GM13976 (cell line): ENCODE measurements at regions not wholly inside any gene's neighbourhood (a gene's known extent, or its start where the extent isn't known, plus 50 kb on each side); places are given as distances from the start of the nearest gene placed in this dataset.

Experiments used
- DNase-seq: peaks from one replicate; pipeline ENCODE4 v3.0.0; 2012; ENCODE audit warnings: low spot score
- in situ Hi-C: fragments of 300-500 bp; cut with MboI; formaldehyde crosslinking; loops from one replicate; pipeline ENCODE4 v1.12.0; 2022; ENCODE audit warnings: low sequenced_read_pairs, mixed read lengths, inconsistent platforms; ENCODE audit not compliant: unreplicated experiment
- TF ChIP-seq, protein P1 (sequence below): IDR thresholded peaks from 2 replicates; pipeline ENCODE4 v1.5.1; 2012; ENCODE audit warnings: borderline replicate concordance, mild to moderate bottlenecking; ENCODE audit not compliant: insufficient read depth; ENCODE audit errors: extremely low read depth, missing control alignments, control extremely low read depth

DNA sequence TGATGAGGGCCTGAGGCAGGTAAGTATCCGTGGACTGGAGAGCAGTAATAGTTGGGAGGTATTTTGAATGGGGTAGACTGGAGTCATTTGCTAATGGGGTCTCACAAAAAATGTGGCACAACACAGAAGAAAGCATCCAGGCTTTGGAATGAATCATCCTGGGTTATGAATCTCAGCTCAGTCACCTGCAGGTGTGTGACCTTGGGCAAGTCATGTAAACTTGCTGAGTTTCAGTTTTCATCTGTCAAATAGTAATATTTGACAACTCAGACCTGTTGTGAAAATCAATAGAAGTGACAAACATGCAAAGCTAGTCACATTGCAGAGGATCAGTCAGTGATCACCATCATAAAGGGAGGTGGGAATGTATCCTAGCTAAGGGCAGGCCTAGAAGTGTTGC, 232.0 kb upstream of the TENM4 start:
- in situ Hi-C loops, result no loop called here
- TF ChIP-seq, protein P1, sequence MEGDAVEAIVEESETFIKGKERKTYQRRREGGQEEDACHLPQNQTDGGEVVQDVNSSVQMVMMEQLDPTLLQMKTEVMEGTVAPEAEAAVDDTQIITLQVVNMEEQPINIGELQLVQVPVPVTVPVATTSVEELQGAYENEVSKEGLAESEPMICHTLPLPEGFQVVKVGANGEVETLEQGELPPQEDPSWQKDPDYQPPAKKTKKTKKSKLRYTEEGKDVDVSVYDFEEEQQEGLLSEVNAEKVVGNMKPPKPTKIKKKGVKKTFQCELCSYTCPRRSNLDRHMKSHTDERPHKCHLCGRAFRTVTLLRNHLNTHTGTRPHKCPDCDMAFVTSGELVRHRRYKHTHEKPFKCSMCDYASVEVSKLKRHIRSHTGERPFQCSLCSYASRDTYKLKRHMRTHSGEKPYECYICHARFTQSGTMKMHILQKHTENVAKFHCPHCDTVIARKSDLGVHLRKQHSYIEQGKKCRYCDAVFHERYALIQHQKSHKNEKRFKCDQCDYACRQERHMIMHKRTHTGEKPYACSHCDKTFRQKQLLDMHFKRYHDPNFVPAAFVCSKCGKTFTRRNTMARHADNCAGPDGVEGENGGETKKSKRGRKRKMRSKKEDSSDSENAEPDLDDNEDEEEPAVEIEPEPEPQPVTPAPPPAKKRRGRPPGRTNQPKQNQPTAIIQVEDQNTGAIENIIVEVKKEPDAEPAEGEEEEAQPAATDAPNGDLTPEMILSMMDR, result no peak
- no peak for DNase-seq

DNA sequence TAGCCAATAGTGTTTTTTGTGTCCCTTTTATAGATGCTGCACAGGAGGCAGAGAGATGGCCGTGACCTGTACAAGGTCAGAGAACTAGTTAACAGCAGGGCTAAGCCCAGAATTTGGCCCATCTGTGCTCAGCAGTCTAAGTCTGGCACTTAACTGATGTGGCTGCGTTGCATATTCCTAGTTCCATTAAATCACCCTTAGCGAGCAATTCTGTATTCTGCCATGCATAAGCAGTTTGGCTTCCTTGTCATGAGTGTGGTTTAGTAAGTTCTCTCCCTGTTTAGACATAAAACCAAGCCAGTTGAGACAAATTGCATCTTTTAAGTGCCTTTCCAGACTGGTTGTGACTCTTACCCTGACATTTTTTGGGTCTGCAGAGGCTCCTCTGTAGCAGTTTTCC, 230.6 kb upstream of the TENM4 start:
- no peak for DNase-seq
- in situ Hi-C loops, result no loop called here
- TF ChIP-seq, protein P1, result no peak

DNA sequence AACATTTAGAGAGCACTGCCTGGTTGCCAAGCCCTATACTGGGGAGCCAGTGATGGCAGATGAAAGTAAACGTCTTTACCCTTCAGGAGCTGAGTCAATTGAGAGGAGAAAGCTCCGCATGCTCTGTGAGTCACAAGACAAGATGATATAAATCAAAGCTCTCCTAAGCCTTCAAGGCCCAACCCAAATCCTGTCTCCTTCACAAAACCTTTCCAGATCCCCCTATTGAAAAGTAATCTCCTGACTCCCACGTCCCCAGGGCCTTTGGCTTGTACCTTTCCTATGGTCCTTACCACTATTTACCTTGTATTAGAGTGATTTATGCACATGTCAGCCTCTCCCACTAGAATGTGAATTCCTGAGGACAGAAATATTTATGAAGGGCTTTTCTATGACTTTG, 230.1 kb upstream of the TENM4 start:
- in situ Hi-C loops, result no loop called here
- no peak for DNase-seq
- TF ChIP-seq, protein P1, result no peak

DNA sequence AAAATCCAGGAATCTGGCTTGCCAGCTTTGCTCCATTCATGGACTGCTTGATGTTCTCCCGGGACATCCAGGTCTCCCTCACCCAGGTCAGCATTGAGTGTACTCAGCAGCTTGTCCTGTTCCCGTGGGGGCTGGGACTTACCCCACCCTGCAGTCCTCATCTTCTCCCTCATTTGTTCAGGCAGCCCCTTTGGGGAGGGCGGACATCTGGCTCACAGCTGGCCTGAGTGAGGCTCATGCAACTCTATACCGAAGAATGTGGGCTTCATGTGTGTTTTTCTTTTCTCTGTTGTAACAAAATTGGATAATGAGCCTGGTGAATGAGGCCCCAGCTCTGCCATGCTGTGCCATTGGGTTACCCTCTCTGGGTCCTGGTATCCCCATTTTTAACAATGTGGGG, 227.7 kb upstream of the TENM4 start:
- in situ Hi-C loops, result loop anchor here (10.0 kb wide), 1 partner anchor 56 kb away; no protein-coding TSS in a partner anchor
- no peak for DNase-seq
- TF ChIP-seq, protein P1, result no peak

DNA sequence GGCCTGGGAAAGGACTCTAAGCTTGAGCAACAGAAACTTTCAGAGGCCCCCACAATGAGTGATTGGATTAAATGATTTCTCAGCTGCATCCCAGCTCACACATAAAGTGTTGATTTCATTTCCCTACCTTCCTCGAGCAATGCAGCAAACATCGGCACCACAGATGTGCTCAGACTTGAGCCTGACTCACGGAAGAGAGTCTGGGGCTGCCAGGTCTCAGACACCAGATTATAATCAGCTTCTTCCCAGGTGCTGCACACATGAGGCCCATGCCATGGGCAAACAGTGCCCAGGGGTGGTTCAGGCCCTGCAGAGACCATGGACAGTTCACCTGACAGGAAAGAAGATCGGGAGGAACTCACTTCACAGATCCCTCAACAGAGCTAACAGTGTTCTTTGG, 226.6 kb upstream of the TENM4 start:
- TF ChIP-seq, protein P1, result no peak
- no peak for DNase-seq
- in situ Hi-C loops, result loop anchor here (10.0 kb wide), 1 partner anchor 57 kb away; no protein-coding TSS in a partner anchor

DNA sequence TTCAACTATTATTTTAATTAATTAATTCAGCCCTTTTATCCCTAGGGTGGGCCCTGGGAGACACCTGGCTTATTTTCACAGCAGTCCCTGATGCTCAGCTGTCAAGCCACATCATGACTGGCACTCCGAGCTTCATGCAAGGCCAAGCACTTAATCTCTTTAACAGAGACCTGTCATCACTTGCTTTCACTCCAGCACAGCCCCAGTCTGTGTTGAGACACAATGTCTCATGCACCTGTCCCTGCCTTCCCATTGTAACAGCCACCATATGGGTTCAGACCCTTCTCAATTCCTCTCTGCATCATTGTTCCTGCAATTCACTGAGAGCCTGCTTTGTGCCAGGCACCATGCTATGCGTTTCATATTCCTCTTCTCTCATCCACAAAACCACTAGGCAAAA, 222.2 kb upstream of the TENM4 start:
- in situ Hi-C loops, result loop anchor here (10.0 kb wide), 1 partner anchor 62 kb away; no protein-coding TSS in a partner anchor
- no peak for DNase-seq
- TF ChIP-seq, protein P1, result no peak

DNA sequence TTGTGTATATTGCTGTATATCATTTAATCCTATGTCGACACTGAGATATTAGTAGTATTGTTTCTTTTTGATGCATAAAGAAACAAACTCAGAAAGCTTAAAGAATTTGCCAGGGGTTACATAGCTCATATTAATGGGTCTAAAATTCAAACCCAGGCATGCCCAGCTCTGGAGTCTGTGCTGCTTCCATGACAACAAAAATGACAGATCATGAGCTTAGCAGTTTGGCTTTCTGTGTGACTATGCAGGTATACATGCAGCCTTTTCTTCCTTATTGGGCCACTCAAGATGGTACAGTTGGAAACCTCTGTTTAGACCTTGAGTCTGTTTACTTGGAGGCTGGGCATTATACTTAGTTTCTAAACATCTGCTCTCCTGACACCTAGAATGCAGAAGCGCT, 220.5 kb upstream of the TENM4 start:
- in situ Hi-C loops, result loop anchor here (10.0 kb wide), 1 partner anchor 63 kb away; no protein-coding TSS in a partner anchor
- no peak for DNase-seq
- TF ChIP-seq, protein P1, result no peak
